ENCODE measurements at regions not wholly inside any gene's neighbourhood (a gene's known extent, or its start where the extent isn't known, plus 50 kb on each side); places are given as distances from the start of the nearest gene placed in this dataset.

- TF ChIP-seq CTCF (IDR thresholded peaks at IDR 0.05; ENCODE audit: low read length) (no peak), EZH2 (IDR thresholded peaks at IDR 0.05; ENCODE audit: borderline replicate concordance, low read length) (no peak)
These were observed 146.9 kb upstream of the PHACTR1 start for GRCh38 chr6:12569646-12570045.
